ENCODE measurements at regions not wholly inside any gene's neighbourhood (a gene's known extent, or its start where the extent isn't known, plus 50 kb on each side); places are given as distances from the start of the nearest gene placed in this dataset.

- Histone ChIP-seq H3K4me2 (no peak overlapping the region), H4K20me1 (ENCODE audit: insufficient read depth, poor library complexity, severe bottlenecking) (no peaks in the 10 kb centered on the region), H3K9me3 (ENCODE audit: low read depth) (no peaks in the 10 kb centered on the region), H2AFZ (no peak overlapping the region), H3K36me3 (replicated peaks; ENCODE audit: insufficient read depth, low read depth) (no peaks in the 10 kb centered on the region), H3K9me2 (replicated peaks; ENCODE audit: insufficient read depth) (no peaks in the 10 kb centered on the region), H3K4me3 (no peak overlapping the region), H3K27ac (peak overlapping the region; percentile 60), H3K4me1 (ENCODE audit: insufficient read depth) (peaks cover 35% of the 10 kb centered on the region), H3K79me2 (no peaks in the 10 kb centered on the region), H3K27me3 (no peaks in the 10 kb centered on the region)
- TF ChIP-seq EZH2phosphoT487 (IDR thresholded peaks at IDR 0.05; ENCODE audit: low read depth, severe bottlenecking, unreplicated experiment), result no peak
- TF ChIP-seq CTCF (IDR thresholded peaks at IDR 0.05; ENCODE audit: poor library complexity), result no peak
- no peak for TF ChIP-seq EZH2 (IDR thresholded peaks at IDR 0.05; ENCODE audit: borderline replicate concordance)
- DNase-seq (ENCODE audit: low spot score), result no peak
- WGBS (ENCODE audit: low lambda C conversion rate, missing lambda C conversion rate), result 86% methylated on average over 6 of the region's 6 CpGs
These were observed 83.4 kb upstream of the FRMD1 start for GRCh38 chr6:168162366-168162765.

- no peak for TF ChIP-seq EZH2phosphoT487 (IDR thresholded peaks at IDR 0.05; ENCODE audit: low read depth, severe bottlenecking, unreplicated experiment)
- TF ChIP-seq CTCF (IDR thresholded peaks at IDR 0.05; ENCODE audit: poor library complexity), result no peak
- TF ChIP-seq EZH2 (IDR thresholded peaks at IDR 0.05; ENCODE audit: borderline replicate concordance), result no peak
- Histone ChIP-seq H3K27ac (no peak overlapping the region), H3K4me3 (no peak overlapping the region), H3K27me3 (no peaks in the 10 kb centered on the region), H3K4me2 (no peak overlapping the region), H3K9me3 (ENCODE audit: low read depth) (no peaks in the 10 kb centered on the region), H3K79me2 (no peaks in the 10 kb centered on the region), H3K4me1 (ENCODE audit: insufficient read depth) (peaks cover 44% of the 10 kb centered on the region), H4K20me1 (ENCODE audit: insufficient read depth, poor library complexity, severe bottlenecking) (no peaks in the 10 kb centered on the region), H2AFZ (no peak overlapping the region), H3K9me2 (replicated peaks; ENCODE audit: insufficient read depth) (no peaks in the 10 kb centered on the region), H3K36me3 (replicated peaks; ENCODE audit: insufficient read depth, low read depth) (no peaks in the 10 kb centered on the region)
- no peak for DNase-seq (ENCODE audit: low spot score)
- WGBS (ENCODE audit: low lambda C conversion rate, missing lambda C conversion rate), result 95% methylated on average over 14 of the region's 16 CpGs
These were observed 82.3 kb upstream of the FRMD1 start for GRCh38 chr6:168161371-168161750.

- Histone ChIP-seq H3K4me3 (no peak overlapping the region), H2AFZ (no peak overlapping the region), H3K4me2 (no peak overlapping the region), H3K36me3 (replicated peaks; ENCODE audit: insufficient read depth, low read depth) (no peaks in the 10 kb centered on the region), H3K27ac (no peak overlapping the region), H4K20me1 (ENCODE audit: insufficient read depth, poor library complexity, severe bottlenecking) (no peaks in the 10 kb centered on the region), H3K9me3 (ENCODE audit: low read depth) (no peaks in the 10 kb centered on the region), H3K4me1 (ENCODE audit: insufficient read depth) (peaks cover 46% of the 10 kb centered on the region), H3K27me3 (no peaks in the 10 kb centered on the region), H3K9me2 (replicated peaks; ENCODE audit: insufficient read depth) (no peaks in the 10 kb centered on the region), H3K79me2 (no peaks in the 10 kb centered on the region)
- TF ChIP-seq EZH2 (IDR thresholded peaks at IDR 0.05; ENCODE audit: borderline replicate concordance), result no peak
- no peak for TF ChIP-seq CTCF (IDR thresholded peaks at IDR 0.05; ENCODE audit: poor library complexity)
- no peak for TF ChIP-seq EZH2phosphoT487 (IDR thresholded peaks at IDR 0.05; ENCODE audit: low read depth, severe bottlenecking, unreplicated experiment)
- DNase-seq (ENCODE audit: low spot score), result no peak
- 94% methylated on average over 24 of the region's 25 CpGs for WGBS (ENCODE audit: low lambda C conversion rate, missing lambda C conversion rate)
These were observed 81.7 kb upstream of the FRMD1 start for GRCh38 chr6:168160506-168161370.

Data from hepatocyte (in vitro differentiated cells).